AG09319 (cell line): ENCODE measurements at regions not wholly inside any gene's neighbourhood (a gene's known extent, or its start where the extent isn't known, plus 50 kb on each side); places are given as distances from the start of the nearest gene placed in this dataset.

Experiments
- DNase-seq: peaks from one replicate; pipeline ENCODE4 v3.0.0-alpha.2; 2010; ENCODE audit warnings: low read depth; ENCODE audit errors: extremely low read depth
- TF ChIP-seq, protein P1 (sequence below): IDR thresholded peaks from 2 replicates; pipeline ENCODE4 v1.5.1; 2011; ENCODE audit warnings: low read depth, mild to moderate bottlenecking, inconsistent platforms, low read length, moderate library complexity

DNA sequence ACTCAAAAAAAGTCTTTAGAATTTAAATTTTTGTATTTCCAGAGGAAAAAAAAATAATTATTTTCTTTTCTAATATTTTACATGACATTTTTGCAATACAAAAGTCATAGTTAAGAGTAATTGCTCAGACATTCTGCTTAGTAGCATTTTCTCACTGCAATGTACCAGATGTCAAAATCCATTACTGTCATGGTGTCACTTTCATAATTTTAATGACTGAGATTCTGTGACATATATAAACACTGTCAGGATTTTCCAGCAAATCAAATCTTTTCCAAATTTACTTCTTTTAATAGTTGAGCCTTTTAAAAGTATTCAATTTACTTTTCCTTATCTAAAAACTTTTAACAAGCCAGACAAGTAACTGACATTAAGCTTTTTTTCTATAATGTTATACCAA lies 422.7 kb downstream of the GRIA2 start:
- TF ChIP-seq, protein P1, sequence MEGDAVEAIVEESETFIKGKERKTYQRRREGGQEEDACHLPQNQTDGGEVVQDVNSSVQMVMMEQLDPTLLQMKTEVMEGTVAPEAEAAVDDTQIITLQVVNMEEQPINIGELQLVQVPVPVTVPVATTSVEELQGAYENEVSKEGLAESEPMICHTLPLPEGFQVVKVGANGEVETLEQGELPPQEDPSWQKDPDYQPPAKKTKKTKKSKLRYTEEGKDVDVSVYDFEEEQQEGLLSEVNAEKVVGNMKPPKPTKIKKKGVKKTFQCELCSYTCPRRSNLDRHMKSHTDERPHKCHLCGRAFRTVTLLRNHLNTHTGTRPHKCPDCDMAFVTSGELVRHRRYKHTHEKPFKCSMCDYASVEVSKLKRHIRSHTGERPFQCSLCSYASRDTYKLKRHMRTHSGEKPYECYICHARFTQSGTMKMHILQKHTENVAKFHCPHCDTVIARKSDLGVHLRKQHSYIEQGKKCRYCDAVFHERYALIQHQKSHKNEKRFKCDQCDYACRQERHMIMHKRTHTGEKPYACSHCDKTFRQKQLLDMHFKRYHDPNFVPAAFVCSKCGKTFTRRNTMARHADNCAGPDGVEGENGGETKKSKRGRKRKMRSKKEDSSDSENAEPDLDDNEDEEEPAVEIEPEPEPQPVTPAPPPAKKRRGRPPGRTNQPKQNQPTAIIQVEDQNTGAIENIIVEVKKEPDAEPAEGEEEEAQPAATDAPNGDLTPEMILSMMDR = no peak
- DNase-seq = no peak

DNA sequence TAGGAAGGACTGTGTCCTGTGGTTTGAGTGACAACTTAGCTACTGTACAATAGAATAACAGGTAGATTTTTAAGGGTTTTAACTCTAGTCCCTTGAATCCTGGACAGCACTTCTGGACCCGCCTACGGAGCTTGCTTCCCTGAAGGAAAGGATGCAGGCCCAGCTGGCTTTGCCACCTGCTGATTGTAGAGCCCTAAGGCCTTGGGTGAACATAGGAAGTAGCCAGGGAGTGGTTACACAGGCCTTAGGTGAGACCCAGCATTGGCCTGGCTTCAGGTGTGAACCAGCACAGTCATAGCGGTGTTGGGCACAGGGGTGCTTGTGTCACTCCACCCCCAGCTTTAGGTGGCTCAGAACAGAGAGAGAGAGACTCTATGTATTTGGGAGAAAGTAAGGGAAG lies 413.5 kb downstream of the GRIA2 start:
- no peak for DNase-seq
- TF ChIP-seq, protein P1 = no peak

DNA sequence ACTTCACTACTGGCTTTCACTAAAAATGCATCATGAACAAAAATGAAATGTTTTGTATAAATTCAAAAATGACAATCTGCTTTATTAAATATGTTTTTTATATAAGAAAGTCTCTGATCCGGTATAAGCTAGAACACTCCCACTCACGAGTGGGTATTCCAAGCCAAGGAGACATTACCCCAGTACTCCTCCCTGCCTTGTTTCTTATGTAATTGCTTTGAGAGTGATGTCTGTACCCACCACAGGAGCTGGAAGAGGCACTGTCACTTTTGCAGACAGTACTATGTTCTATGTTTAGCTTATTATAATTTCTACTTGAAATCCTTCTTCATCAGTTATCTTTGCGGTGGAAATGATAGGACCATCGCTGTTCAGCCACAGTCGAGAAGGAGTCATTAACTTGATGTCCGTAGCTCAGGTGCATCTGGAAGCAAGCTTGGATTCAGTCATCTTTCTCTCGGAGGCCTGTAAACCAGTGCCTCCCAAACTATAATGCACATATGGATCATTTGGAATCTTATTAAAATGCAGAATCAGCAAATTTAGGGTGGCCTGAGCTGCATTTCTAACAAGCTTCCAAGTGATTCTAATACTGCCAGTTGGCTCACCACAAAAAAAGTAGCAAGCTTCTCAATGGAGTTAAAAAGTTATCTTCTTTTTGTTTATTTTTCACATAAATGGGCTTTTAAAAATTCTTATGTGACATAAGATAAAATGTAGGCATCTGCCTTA lies 396.4 kb downstream of the GRIA2 start:
- no peak for DNase-seq
- TF ChIP-seq, protein P1 = no peak

DNA sequence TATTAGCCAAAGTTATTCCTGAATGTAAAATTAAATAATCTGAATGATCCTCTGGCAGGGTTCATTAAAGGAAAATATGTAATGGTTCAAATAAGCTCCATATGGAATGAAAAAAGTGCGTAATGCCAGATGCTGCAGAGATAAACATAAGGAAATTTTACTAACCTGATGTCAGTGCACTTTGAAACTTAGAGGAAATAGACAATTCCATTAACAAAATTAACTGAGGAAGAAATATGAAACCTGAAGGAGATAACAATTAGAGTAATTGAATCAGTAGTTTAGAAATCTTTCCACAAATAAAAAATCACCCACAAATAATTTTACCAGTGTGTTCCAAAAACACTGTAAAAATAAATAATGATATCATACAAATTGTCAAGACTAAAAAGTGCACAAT lies 387.5 kb downstream of the GRIA2 start:
- TF ChIP-seq, protein P1 = no peak
- no peak for DNase-seq

DNA sequence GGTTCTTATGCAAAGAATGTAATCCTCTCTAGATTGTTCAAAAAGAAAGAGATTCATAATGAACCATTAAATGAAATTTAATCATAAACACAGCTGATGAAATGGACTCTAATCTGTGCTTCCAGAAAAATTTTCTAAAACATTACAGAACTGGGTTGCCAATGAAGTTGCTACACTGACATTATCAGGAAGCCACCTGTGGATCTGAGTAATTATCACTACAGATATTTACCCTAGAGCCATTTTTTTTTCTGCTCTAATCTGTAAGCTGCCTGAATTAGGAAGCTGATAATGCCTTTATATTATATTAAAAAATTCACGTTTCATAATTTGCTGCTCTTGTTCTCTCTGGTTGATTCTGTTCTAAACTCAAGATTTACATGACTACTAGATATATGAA lies 380.1 kb downstream of the GRIA2 start:
- TF ChIP-seq, protein P1 = no peak
- DNase-seq = no peak

DNA sequence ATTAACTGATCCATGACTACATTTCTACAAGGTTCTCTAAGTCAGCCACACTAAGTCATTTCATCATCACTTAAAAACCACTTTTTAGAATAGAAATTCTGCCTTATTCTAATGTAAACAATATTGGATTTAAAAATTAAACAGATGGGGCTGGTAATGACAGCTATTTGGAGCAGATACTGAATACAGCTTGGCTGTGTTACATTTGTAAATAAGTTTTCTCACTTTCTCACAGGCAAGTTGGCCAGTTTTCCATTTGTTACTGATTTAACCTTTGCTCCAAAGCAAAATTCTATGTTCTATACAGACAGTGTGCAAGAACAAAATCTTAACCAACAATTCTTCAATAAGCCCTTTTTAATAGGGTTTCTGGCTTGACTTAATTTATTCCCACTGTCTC lies 370.7 kb downstream of the GRIA2 start:
- no peak for DNase-seq
- TF ChIP-seq, protein P1 = no peak

DNA sequence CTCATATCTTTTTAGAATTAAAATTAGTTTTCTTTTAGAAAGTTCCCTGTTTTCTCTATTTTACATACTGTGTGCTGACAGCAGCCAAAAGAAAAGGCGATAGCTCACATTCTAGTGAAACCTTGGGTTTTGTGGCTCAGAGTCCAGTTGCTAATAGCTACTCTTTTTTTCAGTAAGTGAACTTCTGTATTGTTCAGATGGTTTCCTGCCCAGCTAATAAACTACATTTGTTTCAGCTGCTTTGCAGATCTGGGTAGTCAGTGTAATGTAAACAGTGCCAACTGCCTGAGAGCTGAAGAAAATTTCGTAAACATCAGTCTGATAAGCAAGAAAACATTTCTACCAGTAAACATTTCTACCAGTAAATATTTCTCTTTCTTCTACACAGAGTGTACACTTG lies 370.2 kb downstream of the GRIA2 start:
- DNase-seq = no peak
- TF ChIP-seq, protein P1 = no peak
